CD1c-positive myeloid dendritic cell (primary cell): ENCODE measurements at regions not wholly inside any gene's neighbourhood (a gene's known extent, or its start where the extent isn't known, plus 50 kb on each side); places are given as distances from the start of the nearest gene placed in this dataset.
"Not testable (repeated sequence)": the region's sequence is repeated elsewhere in the genome, so short reads cannot be mapped to it uniquely, and the experiment has no call there.

ENCODE experiments used
- DNase-seq: peaks from one replicate; pipeline ENCODE4 v3.0.0-alpha.2; 2016; ENCODE audit errors: extremely low spot score

- DNase-seq = no peak
Observed at GRCh38 chr7:15143936-15144335, 241.4 kb upstream of the DGKB start.

- DNase-seq = no peak
Observed at GRCh38 chr7:15143121-15143520, 240.6 kb upstream of the DGKB start.

- no peak for DNase-seq
Observed at GRCh38 chr7:15140431-15140830, 237.9 kb upstream of the DGKB start.

- DNase-seq = no peak
Observed at GRCh38 chr7:15131661-15132060, 229.1 kb upstream of the DGKB start.

- DNase-seq = no peak
Observed at GRCh38 chr7:15130666-15131541, 228.4 kb upstream of the DGKB start.

- DNase-seq = no peak
Observed at GRCh38 chr7:15128716-15129115, 226.2 kb upstream of the DGKB start.

GRCh38 chr7:15126653-15127052 is 224.1 kb upstream of the DGKB start:
- DNase-seq = not testable (repeated sequence)

- no peak for DNase-seq
Observed at GRCh38 chr7:15123901-15124300, 221.3 kb upstream of the DGKB start.

- no peak for DNase-seq
Observed at GRCh38 chr7:15113752-15114151, 211.2 kb upstream of the DGKB start.

GRCh38 chr7:15105711-15106110 is 203.2 kb upstream of the DGKB start:
- no peak for DNase-seq

- DNase-seq = no peak
Observed at GRCh38 chr7:15104411-15105092, 202.0 kb upstream of the DGKB start.

GRCh38 chr7:15099074-15099473 is 196.5 kb upstream of the DGKB start:
- DNase-seq = no peak

- DNase-seq = no peak
Observed at GRCh38 chr7:15096853-15097252, 194.3 kb upstream of the DGKB start.

- no peak for DNase-seq
Observed at GRCh38 chr7:15094989-15095388, 192.4 kb upstream of the DGKB start.

- no peak for DNase-seq
Observed at GRCh38 chr7:15087771-15088170, 185.2 kb upstream of the DGKB start.

- DNase-seq = no peak
Observed at GRCh38 chr7:15086862-15087261, 184.3 kb upstream of the DGKB start.

- DNase-seq = no peak
Observed at GRCh38 chr7:15086131-15086611, 183.6 kb upstream of the DGKB start.

GRCh38 chr7:15085366-15085765 is 182.8 kb upstream of the DGKB start:
- DNase-seq = no peak

GRCh38 chr7:15084368-15084767 is 181.8 kb upstream of the DGKB start:
- DNase-seq = no peak

GRCh38 chr7:15081891-15082290 is 179.3 kb upstream of the DGKB start:
- no peak for DNase-seq

- DNase-seq = no peak
Observed at GRCh38 chr7:15073301-15073700, 170.8 kb upstream of the DGKB start.

GRCh38 chr7:15068324-15068723 is 165.8 kb upstream of the DGKB start:
- DNase-seq = no peak

- no peak for DNase-seq
Observed at GRCh38 chr7:15057272-15057671, 154.7 kb upstream of the DGKB start.
